HG03039 (cell line): ENCODE measurements at regions not wholly inside any gene's neighbourhood (a gene's known extent, or its start where the extent isn't known, plus 50 kb on each side); places are given as distances from the start of the nearest gene placed in this dataset.

Experiments
- ATAC-seq: cut with Tn5 transposase; IDR thresholded peaks from one replicate; pipeline ENCODE4 v1.9.1; 2021; ENCODE audit warnings: mild to moderate bottlenecking, moderate library complexity; ENCODE audit not compliant: unreplicated experiment

- ATAC-seq = no peak
These were observed 94.8 kb upstream of the SPATA31C2 start for GRCh38 chr9:88233091-88233490.

GRCh38 chr9:88230612-88231011, 92.3 kb upstream of the SPATA31C2 start:
- no peak for ATAC-seq

- no peak for ATAC-seq
These were observed 91.2 kb upstream of the SPATA31C2 start for GRCh38 chr9:88229434-88229833.

DNA sequence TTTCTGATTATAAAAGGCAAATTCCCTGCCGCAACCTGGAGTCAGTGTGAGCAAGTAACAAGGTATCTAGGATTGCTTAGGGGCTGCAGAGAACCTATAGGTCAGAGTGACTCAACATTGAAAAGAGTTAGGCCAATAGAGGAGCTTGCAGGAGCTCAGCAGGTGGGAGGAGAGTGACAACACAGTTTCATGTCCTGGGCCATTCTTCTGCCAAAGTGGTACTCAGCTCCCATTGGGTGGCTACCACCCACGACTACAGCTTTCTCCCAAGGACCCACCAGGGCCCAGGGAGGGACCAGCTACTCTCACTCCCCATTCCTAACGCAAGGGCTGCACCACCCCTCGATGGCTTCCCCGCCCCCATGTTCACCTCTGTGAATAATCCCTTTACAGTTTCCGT, 86.7 kb upstream of the SPATA31C2 start:
- no peak for ATAC-seq

DNA sequence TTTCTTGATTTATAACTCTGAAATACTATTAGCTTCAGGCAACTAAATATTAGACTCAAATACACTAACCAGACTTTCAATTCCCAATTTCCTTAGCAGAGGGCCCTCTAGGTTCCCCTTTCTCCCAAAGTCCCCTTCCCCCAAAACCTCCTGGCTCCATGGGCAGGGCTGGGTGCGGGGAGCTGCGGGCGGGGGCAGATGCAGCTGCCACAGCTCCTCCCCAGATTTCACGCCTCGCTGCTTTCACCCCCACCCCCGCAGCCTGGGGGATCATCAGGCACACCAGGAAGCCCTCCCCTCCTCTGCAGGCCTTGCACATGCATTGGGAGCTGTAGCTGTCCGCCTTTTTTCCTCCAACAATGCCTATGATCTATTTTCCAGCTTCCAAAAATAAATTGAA, 82.8 kb upstream of the SPATA31C2 start:
- ATAC-seq = no peak

GRCh38 chr9:88220652-88221051, 82.4 kb upstream of the SPATA31C2 start:
- no peak for ATAC-seq

GRCh38 chr9:88219601-88220000, 81.3 kb upstream of the SPATA31C2 start:
- no peak for ATAC-seq

DNA sequence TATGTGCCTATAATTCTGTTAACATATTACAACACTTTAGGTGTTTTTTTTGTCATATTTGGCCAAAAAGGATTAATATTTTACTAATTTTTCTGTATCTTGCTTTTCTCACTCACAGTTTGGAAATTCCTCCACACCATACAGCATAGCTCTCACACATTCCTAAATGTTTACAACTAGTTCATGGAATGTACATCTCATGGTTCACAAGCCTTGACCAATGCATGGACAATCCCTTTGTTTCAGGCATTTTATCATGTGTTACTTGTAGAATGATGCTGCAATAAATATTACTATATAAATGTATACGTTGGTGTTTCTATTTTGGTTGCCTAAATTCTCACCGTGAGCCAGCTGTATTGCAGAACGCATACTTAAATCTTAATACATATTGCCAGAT, 80.5 kb upstream of the SPATA31C2 start:
- ATAC-seq = no peak

DNA sequence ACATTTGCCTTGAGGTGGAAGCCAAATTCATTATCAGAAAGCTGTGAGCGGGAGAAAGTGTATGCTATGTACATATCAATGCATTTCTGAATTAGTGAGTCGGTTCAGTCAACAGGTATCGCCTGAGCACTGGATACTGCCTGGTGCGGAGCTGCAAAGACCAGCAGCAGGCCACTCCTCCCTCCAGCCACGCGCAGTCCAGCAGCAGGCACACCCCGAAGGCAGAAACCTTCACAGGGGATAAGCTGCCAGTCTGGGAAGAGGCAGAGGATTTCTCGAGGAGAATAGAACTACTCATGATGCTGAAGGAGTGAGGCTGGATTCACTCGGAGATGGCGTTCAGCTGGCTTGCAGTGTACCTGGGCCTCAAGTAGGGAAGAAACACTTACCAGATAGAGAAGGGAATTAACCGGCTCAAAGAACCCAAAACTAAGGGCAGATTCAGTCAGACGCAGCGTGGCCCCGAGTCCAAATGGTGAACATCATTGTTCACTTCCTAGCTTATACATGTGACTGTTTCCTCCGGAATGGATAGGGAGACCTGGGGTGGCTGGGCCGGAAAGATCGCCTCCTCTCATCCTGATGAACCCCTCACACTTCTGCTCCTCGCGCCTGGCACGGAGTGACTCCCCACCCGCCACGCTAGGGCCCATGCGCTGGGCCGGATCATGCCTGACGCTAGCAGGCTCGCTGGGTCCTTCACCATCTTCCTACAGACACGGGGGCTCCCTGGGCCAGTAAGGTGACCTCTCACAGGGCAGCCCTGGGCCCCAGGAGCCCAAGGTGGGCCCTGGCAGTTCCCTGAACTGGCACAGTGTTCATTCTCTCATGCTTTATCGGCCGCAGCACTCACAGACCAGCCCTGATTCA, 78.1 kb upstream of the SPATA31C2 start:
- no peak for ATAC-seq

- ATAC-seq = no peak
These were observed 77.2 kb upstream of the SPATA31C2 start for GRCh38 chr9:88215196-88216125.

- ATAC-seq = no peak
These were observed 64.0 kb upstream of the SPATA31C2 start for GRCh38 chr9:88202321-88202720.

GRCh38 chr9:88198341-88198807, 60.1 kb upstream of the SPATA31C2 start:
- no peak for ATAC-seq

DNA sequence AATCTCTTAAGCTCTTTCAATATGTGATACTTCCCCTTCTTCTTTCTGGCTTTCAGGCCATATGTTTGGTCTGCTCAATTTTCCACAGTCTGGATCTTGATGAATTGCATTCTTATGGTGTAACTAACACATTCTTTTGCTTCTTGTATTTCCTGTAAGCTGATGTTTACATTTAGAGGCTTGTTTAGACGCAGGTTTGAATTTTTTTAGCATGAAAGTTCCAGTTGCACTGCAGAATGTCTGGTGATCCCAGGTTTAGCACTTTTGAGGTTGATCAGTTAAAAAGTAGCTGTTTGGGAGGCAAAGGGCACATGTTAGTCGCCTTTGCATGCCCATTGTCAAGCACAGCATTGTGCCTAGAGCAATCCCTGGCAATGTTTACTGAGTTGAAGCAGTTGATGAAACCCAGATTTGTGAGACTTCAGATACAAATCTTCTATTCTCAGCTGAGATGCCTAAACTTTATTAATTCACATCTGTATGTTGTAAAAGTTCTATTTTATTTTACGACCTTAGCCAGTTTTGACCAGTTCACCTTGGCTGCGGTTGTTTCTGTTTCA, 59.6 kb upstream of the SPATA31C2 start:
- ATAC-seq = no peak

DNA sequence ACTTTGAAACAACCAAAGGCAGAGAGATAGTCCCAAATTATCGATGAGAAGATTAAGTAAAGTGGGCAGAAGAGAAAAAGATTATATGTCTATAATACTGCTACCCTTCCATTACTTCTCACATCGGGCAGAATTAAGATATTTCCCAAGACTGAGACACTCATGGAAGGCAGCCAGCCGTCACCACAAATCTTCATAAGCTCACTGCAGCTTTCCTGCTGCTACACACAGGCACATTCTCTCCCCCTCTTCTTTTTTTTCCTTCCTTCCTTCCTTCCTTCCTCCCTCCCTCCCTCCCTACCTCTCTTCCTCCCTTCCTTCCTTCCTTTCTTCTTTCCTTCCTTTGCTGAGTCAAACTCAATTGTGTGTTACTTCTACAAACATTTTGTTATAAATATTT, 58.7 kb upstream of the SPATA31C2 start:
- no peak for ATAC-seq

DNA sequence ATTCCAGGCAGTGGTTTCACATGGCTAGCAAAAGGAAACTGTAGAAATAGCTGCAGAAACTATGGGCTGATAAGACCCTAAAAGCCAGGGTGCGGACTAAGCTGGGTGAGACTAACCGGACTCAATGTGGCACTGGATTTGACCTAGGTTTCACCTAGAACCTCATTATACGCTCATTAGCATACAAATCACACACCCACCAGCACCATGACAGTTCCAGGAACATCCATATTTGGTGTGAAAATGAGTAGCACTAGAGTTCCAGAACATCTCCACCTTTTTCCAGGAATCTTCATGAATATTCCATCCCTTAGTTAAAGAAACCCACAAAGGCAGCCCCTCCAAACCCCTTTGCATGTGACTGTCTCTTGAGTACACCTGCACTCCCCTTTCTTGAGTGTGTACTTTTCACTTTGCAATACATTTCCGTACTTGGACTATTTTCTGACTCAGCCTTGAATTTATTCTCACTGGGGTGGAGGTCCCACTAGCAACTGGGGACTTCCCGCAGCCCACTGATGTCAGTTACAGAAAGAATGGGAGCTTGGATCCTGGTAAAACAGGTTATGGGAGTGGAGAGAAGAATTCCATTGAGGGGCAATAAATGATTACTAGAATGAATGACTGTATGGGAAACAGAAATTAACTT, 58.0 kb upstream of the SPATA31C2 start:
- no peak for ATAC-seq

DNA sequence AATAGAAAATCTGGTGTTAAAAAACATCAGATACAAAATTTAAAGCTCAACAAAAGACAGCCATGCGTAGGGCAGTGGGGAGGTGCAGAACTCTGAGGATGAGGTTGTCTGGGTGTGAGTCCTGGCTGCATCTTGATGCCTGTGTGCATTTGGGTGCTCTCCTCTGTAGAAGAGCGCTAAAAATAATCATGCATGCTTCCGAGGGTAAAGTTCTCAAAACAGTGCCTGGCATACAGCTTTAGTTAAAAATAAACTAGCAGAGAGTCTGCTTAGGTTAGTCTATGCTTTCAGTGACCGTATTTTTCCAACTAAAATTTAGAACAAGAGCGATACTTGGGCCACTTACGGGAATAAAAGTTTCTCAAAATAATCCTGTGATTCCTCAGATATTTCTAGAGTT, 55.5 kb upstream of the SPATA31C2 start:
- ATAC-seq = no peak

GRCh38 chr9:88191456-88191855, 53.2 kb upstream of the SPATA31C2 start:
- ATAC-seq = no peak

DNA sequence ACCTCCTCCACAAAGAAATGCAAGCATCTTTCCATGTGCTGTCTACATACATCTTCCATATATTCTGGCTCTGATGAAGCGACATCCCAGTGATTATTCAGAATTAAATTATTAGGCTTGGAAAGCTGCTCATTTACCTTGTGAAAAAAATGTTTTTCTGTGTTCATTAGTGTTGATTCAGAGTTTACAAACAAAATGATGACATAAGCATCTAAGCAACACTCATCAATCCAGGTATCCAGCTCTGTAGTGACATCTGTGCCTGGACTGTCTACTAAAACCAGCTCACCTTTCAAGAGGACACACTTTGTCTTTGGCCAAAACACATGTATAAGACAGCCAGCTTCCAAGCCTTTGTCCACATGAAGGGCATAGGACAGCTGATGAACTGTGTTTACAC, 51.1 kb upstream of the SPATA31C2 start:
- ATAC-seq = no peak
